ENCODE measurements at regions not wholly inside any gene's neighbourhood (a gene's known extent, or its start where the extent isn't known, plus 50 kb on each side); places are given as distances from the start of the nearest gene placed in this dataset.

GRCh38 chr11:97548280-97548679, 1158.5 kb downstream of the JRKL start (continued):
- TF ChIP-seq ZNF462 (CRISPR knock-in tag; IDR thresholded peaks at IDR 0.05) (no peak), CREB1 (CRISPR knock-in tag; IDR thresholded peaks at IDR 0.05; ENCODE audit: low read depth) (no peak), STAT1 (IDR thresholded peaks at IDR 0.05; ENCODE audit: unreplicated experiment) (no peak), ZNF114 (CRISPR knock-in tag; IDR thresholded peaks at IDR 0.05) (no peak), ZNF331 (CRISPR knock-in tag; IDR thresholded peaks at IDR 0.05; ENCODE audit: low read depth) (no peak), JUNB (IDR thresholded peaks at IDR 0.05; ENCODE audit: unreplicated experiment) (no peak), POLR2AphosphoS5 (IDR thresholded peaks at IDR 0.05; ENCODE audit: low read depth) (no peak), NANOG (IDR thresholded peaks at IDR 0.05; ENCODE audit: borderline replicate concordance) (no peak), REST (IDR thresholded peaks at IDR 0.05; ENCODE audit: unreplicated experiment) (no peak), EZH2 (IDR thresholded peaks at IDR 0.05; ENCODE audit: low read depth, unreplicated experiment) (no peak)

Measured in GM23338 (cell line).